ENCODE measurements at regions not wholly inside any gene's neighbourhood (a gene's known extent, or its start where the extent isn't known, plus 50 kb on each side); places are given as distances from the start of the nearest gene placed in this dataset.
A peak's percentile ranks its signal among the peaks of the same experiment; 100 is the strongest.

DNA sequence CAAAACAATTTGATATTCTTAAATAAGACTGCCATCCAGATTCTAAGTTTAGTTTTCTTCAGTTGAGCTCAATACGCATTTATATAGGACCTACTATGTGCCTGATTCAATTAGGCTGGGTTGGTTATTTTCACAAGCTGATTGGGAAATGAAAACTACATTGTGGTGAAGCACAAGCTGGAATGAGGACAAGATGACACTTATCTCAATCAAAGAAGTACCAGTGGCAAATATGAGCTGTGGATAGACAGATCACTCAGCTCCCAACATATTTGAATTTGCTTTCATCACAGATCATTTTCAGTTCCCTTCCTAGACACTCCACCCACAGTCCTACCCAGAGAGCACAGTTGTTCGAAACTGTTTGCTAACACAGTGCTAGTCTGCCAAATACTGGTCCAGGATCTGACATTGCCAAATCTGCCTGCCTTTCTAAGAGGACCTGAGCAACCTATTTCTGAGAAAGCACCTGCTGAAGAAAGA, 74.7 kb downstream of the LLPH start (continued):
- TF ChIP-seq, protein P1, sequence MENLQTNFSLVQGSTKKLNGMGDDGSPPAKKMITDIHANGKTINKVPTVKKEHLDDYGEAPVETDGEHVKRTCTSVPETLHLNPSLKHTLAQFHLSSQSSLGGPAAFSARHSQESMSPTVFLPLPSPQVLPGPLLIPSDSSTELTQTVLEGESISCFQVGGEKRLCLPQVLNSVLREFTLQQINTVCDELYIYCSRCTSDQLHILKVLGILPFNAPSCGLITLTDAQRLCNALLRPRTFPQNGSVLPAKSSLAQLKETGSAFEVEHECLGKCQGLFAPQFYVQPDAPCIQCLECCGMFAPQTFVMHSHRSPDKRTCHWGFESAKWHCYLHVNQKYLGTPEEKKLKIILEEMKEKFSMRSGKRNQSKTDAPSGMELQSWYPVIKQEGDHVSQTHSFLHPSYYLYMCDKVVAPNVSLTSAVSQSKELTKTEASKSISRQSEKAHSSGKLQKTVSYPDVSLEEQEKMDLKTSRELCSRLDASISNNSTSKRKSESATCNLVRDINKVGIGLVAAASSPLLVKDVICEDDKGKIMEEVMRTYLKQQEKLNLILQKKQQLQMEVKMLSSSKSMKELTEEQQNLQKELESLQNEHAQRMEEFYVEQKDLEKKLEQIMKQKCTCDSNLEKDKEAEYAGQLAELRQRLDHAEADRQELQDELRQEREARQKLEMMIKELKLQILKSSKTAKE (IDR thresholded peaks at IDR 0.05; ENCODE audit: low read depth, poor library complexity, severe bottlenecking), result peak; percentile 77
- TF ChIP-seq, protein P2, sequence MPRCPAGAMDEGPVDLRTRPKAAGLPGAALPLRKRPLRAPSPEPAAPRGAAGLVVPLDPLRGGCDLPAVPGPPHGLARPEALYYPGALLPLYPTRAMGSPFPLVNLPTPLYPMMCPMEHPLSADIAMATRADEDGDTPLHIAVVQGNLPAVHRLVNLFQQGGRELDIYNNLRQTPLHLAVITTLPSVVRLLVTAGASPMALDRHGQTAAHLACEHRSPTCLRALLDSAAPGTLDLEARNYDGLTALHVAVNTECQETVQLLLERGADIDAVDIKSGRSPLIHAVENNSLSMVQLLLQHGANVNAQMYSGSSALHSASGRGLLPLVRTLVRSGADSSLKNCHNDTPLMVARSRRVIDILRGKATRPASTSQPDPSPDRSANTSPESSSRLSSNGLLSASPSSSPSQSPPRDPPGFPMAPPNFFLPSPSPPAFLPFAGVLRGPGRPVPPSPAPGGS (IDR thresholded peaks at IDR 0.05; ENCODE audit: borderline replicate concordance, insufficient read depth, low read depth, low read length, poor library complexity, severe bottlenecking), result no peak
- TF ChIP-seq SMC3 (IDR thresholded peaks at IDR 0.05; ENCODE audit: borderline replicate concordance, low read length) (0 out of 2 replicates have a peak, but pooled peaks have one; percentile 8), TBL1XR1 (IDR thresholded peaks at IDR 0.05; ENCODE audit: low read depth, low read length) (0 out of 2 replicates have a peak, but pooled peaks have one; percentile 50), CREM (IDR thresholded peaks at IDR 0.05; ENCODE audit: low read depth) (no peak; the same call in 1 of the 2 replicates), RB1 (IDR thresholded peaks at IDR 0.05; ENCODE audit: borderline replicate concordance) (no peak), DPF2 (IDR thresholded peaks at IDR 0.05) (peak; percentile 99), SREBF2 (IDR thresholded peaks at IDR 0.05; ENCODE audit: low read length) (no peak), ZNF622 (IDR thresholded peaks at IDR 0.05) (no peak), BACH1 (IDR thresholded peaks at IDR 0.05; ENCODE audit: borderline replicate concordance) (peak; percentile 82; the same call in 1 of the 2 replicates), IKZF2 (IDR thresholded peaks at IDR 0.05) (peak; percentile 96 to 97)
- TF ChIP-seq, protein P3, sequence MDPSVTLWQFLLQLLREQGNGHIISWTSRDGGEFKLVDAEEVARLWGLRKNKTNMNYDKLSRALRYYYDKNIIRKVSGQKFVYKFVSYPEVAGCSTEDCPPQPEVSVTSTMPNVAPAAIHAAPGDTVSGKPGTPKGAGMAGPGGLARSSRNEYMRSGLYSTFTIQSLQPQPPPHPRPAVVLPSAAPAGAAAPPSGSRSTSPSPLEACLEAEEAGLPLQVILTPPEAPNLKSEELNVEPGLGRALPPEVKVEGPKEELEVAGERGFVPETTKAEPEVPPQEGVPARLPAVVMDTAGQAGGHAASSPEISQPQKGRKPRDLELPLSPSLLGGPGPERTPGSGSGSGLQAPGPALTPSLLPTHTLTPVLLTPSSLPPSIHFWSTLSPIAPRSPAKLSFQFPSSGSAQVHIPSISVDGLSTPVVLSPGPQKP (IDR thresholded peaks at IDR 0.05; ENCODE audit: low read depth, low read length), result no peak
- TF ChIP-seq, protein P4, sequence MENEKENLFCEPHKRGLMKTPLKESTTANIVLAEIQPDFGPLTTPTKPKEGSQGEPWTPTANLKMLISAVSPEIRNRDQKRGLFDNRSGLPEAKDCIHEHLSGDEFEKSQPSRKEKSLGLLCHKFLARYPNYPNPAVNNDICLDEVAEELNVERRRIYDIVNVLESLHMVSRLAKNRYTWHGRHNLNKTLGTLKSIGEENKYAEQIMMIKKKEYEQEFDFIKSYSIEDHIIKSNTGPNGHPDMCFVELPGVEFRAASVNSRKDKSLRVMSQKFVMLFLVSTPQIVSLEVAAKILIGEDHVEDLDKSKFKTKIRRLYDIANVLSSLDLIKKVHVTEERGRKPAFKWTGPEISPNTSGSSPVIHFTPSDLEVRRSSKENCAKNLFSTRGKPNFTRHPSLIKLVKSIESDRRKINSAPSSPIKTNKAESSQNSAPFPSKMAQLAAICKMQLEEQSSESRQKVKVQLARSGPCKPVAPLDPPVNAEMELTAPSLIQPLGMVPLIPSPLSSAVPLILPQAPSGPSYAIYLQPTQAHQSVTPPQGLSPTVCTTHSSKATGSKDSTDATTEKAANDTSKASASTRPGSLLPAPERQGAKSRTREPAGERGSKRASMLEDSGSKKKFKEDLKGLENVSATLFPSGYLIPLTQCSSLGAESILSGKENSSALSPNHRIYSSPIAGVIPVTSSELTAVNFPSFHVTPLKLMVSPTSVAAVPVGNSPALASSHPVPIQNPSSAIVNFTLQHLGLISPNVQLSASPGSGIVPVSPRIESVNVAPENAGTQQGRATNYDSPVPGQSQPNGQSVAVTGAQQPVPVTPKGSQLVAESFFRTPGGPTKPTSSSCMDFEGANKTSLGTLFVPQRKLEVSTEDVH (IDR thresholded peaks at IDR 0.05; ENCODE audit: low read depth, partially characterized antibody), result no peak
